GM18507 (cell line): ENCODE measurements at regions not wholly inside any gene's neighbourhood (a gene's known extent, or its start where the extent isn't known, plus 50 kb on each side); places are given as distances from the start of the nearest gene placed in this dataset.
A peak's percentile ranks its signal among the peaks of the same experiment; 100 is the strongest.

Source experiments
- DNase-seq: peaks from one replicate; pipeline ENCODE4 v3.0.0; 2011; ENCODE audit warnings: low read depth; ENCODE audit not compliant: insufficient read length; ENCODE audit errors: extremely low spot score
- FAIRE-seq: peaks from 2 replicates; lab custom pipeline; 2011; peaks lifted over from hg19 to GRCh38; lab: Jason Lieb, UNC

DNA sequence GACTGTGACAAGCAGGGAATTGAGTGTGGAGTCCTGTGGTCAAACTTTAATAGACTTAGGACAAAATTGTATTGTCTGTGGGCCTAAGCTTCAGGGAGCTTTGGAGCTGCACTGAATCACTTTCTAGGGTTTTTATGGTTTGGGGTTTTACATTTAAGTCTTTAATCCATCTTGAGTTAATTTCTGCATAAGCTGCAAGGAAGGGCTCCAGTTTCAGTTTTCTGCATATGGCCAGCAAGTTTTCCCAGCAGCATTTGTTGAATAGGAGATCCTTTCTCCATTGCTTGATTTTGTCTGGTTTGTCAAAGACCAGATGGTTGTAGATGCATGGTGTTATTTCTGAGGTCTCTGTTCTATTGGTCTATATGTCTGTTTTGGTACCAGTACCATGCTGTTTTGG is 113.4 kb upstream of the NXT1 start:
- FAIRE-seq (no peak), DNase-seq (no peak)

- peak; percentile 5 for FAIRE-seq
- no peak for DNase-seq
These were observed 115.2 kb upstream of the NXT1 start for GRCh38 chr20:23235173-23236027.

GRCh38 chr20:23234311-23235078 is 116.1 kb upstream of the NXT1 start:
- FAIRE-seq (no peak), DNase-seq (no peak)

DNA sequence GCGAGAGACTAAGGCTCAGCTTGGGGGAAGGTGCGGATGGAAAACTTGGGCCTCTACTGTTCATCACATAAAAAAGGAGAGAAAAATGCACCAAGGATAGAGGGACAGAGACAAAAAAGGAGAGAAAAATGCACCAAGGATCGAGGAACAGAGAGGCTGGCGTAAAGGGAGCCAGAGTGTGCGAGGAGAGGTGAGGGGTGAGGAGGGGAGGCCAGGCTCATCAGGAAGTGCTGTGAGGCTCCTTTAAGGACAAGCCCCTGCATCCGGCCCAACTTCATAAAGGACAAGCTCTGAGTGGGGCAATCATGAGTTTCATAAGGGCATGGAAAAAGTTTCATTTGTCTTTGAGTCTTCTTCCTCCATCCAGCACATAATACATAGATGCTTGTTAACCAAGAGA is 117.2 kb upstream of the NXT1 start:
- FAIRE-seq (no peak), DNase-seq (no peak)

- FAIRE-seq (no peak), DNase-seq (no peak)
These were observed 117.8 kb upstream of the NXT1 start for GRCh38 chr20:23232679-23233308.

DNA sequence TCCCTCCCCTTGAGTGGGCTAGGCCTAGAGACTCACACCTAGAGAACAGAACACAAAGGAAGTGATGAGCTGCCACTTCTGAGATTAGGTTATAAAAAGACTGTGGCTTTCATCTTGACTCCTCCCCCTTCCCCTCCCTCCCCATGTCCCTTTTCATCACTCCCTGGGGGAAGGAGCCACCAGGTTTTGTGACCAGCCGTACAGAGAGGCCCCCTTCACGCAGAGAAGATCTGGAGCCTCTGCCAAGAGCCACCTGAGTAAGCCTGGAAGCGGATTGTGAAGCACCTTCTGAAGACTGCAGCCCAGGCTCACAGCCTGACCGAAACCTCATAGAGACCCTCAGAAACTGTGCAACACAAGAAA is 118.4 kb upstream of the NXT1 start:
- no peak for FAIRE-seq
- DNase-seq = no peak

- DNase-seq (no peak), FAIRE-seq (no peak)
These were observed 118.9 kb upstream of the NXT1 start for GRCh38 chr20:23231561-23232218.

- FAIRE-seq = no peak
- DNase-seq = no peak
These were observed 119.7 kb upstream of the NXT1 start for GRCh38 chr20:23230766-23231385.

DNA sequence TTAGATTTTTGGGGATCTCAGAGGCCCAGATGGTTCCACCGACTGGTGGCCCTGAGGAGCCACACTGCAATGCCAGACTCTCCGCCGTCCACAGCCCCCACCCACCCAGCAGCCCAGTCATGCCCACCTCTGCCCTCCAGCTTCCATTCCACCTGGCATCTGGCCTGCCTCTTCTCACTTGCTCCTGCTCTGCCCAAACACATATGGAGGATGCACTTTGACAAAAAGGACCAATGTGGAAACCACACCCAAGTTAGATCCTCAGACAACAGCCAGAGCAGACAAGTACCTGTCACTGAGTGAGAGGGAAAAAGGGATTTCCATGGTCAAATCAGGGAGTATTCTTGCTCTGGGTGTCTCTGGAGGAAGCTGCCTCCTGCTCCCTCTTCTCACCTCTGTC is 120.6 kb upstream of the NXT1 start:
- FAIRE-seq (no peak), DNase-seq (no peak)

DNA sequence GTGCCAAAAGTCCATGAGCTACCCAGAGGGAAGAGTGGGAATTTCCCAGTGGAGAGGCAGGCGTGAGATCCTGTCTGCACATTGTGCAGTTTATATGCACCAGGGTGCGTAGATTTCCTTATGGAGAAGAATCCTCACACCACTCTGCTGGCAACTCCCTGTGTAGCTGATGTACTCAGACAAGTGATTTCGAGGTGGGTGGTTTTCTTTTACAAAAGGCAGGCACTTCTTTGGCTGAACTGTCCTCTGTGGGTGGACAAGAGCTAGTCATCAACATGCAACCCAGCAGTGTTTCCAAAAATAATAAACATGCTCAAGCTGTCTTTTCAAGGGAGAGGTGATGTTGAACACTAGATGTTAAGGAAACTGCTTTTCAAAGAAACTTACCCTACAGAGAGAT is 121.7 kb upstream of the NXT1 start:
- DNase-seq = no peak
- FAIRE-seq = no peak

GRCh38 chr20:23227976-23228375 is 122.6 kb upstream of the NXT1 start:
- FAIRE-seq (no peak), DNase-seq (no peak)

GRCh38 chr20:23227274-23227673 is 123.3 kb upstream of the NXT1 start:
- FAIRE-seq = no peak
- DNase-seq = no peak

GRCh38 chr20:23226612-23227265 is 123.9 kb upstream of the NXT1 start:
- DNase-seq (no peak), FAIRE-seq (no peak)

DNA sequence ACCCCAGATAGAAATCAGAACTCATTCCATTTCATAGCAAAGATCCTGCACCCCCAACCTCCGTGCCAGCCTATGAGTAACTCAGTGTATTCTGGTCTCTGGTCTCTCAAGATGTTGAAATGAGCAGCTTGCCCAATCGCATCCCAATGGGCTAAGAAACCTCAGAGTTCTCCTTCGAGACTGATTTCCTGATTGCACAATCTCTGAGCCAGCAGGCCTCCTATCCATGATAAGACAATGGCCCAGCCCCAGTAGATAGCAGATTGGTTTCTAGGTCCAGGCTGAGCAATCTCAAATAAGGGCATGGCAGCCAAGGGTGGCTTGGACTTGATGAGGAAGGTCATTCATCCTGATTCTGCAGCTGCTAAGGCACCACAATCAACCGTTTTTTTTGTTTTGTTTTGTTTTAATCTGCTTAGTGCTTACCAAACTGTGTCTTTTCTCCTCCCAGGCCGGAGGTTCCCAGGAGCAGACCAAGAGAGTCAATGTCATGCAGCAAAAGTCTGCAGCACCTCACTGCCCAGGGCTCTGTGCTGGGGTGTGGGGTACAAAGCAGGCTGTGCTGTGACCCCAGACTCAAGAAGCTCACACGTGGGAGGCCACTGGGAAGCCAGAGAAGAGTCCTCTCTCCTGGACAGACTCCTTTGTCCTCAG is 125.1 kb upstream of the NXT1 start:
- FAIRE-seq (no peak), DNase-seq (no peak)

DNA sequence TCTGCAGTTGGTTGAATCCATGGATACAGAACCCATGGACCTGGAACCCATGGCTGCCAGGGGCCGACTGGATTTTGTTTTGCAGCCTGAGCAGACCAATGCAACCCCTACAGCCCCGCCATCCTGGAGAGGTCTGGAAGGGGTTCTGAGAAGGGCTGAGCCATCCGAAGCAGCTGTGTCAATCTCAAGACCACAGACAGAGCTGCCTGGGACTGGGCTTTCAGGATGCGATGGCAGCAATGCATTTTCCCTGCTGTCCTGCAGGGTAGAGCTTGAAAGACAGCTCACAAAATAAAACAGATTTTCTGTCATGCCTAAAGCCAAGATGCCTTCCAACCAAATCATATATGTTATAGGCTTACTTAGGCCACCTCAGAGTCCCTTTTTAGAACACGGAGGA is 125.8 kb upstream of the NXT1 start:
- FAIRE-seq = no peak
- DNase-seq = no peak

DNA sequence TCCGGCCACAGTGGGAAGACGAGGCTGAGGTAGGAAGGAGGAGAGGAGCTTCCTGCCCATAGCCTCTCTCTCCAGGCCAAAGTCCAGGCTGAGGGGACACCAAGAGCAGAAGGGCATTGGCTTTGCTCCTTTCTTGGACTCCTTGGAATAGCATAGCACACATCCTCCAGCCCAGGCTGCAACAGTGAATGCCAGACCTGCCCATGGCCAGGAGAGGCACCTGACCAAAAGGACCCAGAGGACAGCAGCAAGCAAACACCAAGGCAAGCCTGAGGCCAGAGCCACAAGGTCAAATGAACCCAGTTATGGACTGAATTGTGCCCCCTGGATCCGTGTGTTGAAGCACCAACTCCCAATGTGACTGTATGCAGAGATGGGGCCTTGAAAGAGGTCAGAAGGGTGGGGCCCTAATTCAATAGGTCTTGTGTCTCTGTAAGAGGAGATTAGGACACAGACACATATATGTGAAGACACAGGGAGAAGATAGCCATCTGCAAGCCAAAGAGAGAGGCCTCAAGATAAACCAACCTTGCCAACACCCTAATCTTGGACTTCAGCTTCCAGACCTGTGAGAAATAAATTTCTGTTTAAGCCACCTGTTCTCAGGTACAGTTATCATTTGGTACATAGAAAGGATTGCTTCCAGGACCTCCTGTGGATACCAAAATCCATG is 126.5 kb upstream of the NXT1 start:
- no peak for FAIRE-seq
- no peak for DNase-seq

GRCh38 chr20:23222531-23223200 is 127.9 kb upstream of the NXT1 start:
- no peak for FAIRE-seq
- no peak for DNase-seq

DNA sequence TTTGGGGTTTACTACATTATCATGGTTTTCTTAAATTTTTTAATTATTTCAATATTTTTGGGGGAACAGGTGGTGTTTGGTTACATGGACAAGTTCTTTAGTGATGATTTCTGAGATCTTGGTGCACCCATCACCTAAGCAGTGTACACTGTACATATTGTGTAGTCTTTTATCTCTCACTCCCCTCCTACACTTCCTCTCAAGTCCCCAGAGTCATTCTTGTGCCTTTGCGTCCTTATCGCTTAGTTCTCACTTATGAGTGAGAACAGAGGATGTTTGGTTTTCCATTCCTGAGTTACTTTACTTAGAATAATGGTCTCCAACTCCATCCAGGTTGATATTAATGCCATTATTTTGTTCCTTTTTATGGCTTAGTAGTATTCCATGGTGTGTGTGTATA is 130.9 kb upstream of the CD93 start:
- DNase-seq (no peak), FAIRE-seq (no peak)
